Liver (tissue), 8 donors: ENCODE measurements at regions not wholly inside any gene's neighbourhood (a gene's known extent, or its start where the extent isn't known, plus 50 kb on each side); places are given as distances from the start of the nearest gene placed in this dataset.
A peak's percentile ranks its signal among the peaks of the same experiment; 100 is the strongest.

Experiments used
- DNase-seq: peaks from one replicate; pipeline ENCODE4 v3.0.0-alpha.2; 2017; ENCODE audit warnings: low spot score
- H3K27ac ChIP-seq, 2 donors: one replicate each; pipeline ENCODE4 v1.7.0; 2013; ENCODE audit warnings: inconsistent platforms in 2 of 2, low read length in 2 of 2, control low read depth in 1 of 2, low read depth in 1 of 2, mild to moderate bottlenecking in 1 of 2
- H3K27me3 ChIP-seq, 4 donors: one replicate each; pipeline versions ENCODE4 v1.6.1 to v1.7.0; 2013; ENCODE audit warnings: low read length in 3 of 4, inconsistent platforms in 1 of 4, mild to moderate bottlenecking in 1 of 4, moderate library complexity in 1 of 4; ENCODE audit not compliant: control insufficient read depth in 4 of 4, insufficient read depth in 4 of 4
- H3K36me3 ChIP-seq, 4 donors: one replicate each; pipeline versions ENCODE4 v1.6.1 to v1.7.0; 2013; ENCODE audit warnings: low read length in 3 of 4, mild to moderate bottlenecking in 3 of 4, low read depth in 1 of 4, moderate library complexity in 1 of 4; ENCODE audit not compliant: control insufficient read depth in 4 of 4, insufficient read depth in 3 of 4
- H3K4me1 ChIP-seq, 4 donors: one replicate each; pipeline versions ENCODE4 v1.6.1 to v1.7.0; 2013; ENCODE audit warnings: low read length in 3 of 4, mild to moderate bottlenecking in 3 of 4, moderate library complexity in 1 of 4; ENCODE audit not compliant: control insufficient read depth in 4 of 4, insufficient read depth in 4 of 4
- H3K4me3 ChIP-seq, 3 donors: one replicate each; pipeline versions ENCODE4 v1.6.1 to v1.7.0; 2013; ENCODE audit warnings: low read length in 3 of 3, control low read depth in 1 of 3, low read depth in 1 of 3, mild to moderate bottlenecking in 1 of 3
- H3K9ac ChIP-seq, 2 donors: one replicate each; pipeline ENCODE4 v1.7.0; 2013; ENCODE audit warnings: low read length in 2 of 2, mild to moderate bottlenecking in 2 of 2, moderate library complexity in 2 of 2, control low read depth in 1 of 2, low read depth in 1 of 2
- H3K9me3 ChIP-seq, 4 donors: one replicate each; pipeline versions ENCODE4 v1.6.1 to v1.7.0; 2013; ENCODE audit warnings: low read length in 3 of 4; ENCODE audit not compliant: control insufficient read depth in 4 of 4
- EGR1 ChIP-seq, 2 donors: IDR thresholded peaks; 2 replicates each; pipeline ENCODE4 v1.6.1; 2016 to 2018; ENCODE audit warnings: antibody characterized with exemption in 2 of 2, low read depth in 2 of 2
- FOXA1 ChIP-seq: IDR thresholded peaks from 2 replicates; pipeline ENCODE4 v1.6.1; 2016; ENCODE audit warnings: antibody characterized with exemption
- FOXA2 ChIP-seq: IDR thresholded peaks from 2 replicates; pipeline ENCODE4 v1.6.1; 2016; ENCODE audit warnings: antibody characterized with exemption
- GABPA ChIP-seq, 2 donors: IDR thresholded peaks in 1 of 2; conservative IDR thresholded peaks in 1 of 2; 2 replicates each; pipeline ENCODE4 v1.6.1; 2016; ENCODE audit warnings: antibody characterized with exemption in 2 of 2, mild to moderate bottlenecking in 1 of 2, moderate library complexity in 1 of 2
- HNF4A ChIP-seq, 2 donors: conservative IDR thresholded peaks; 2 replicates each; pipeline ENCODE4 v1.6.1; 2016; ENCODE audit warnings: antibody characterized with exemption in 2 of 2, mild to moderate bottlenecking in 2 of 2
- HNF4G ChIP-seq: IDR thresholded peaks from 2 replicates; pipeline ENCODE4 v1.6.1; 2016; ENCODE audit warnings: antibody characterized with exemption
- JUND ChIP-seq, 2 donors: IDR thresholded peaks; 2 replicates each; pipeline ENCODE4 v1.6.1; 2016; ENCODE audit warnings: antibody characterized with exemption in 2 of 2
- NR2F2 ChIP-seq: IDR thresholded peaks from 2 replicates; pipeline ENCODE4 v1.6.1; 2016; ENCODE audit warnings: antibody characterized with exemption
- RAD21 ChIP-seq, 2 donors: IDR thresholded peaks; 2 replicates each; pipeline ENCODE4 v1.6.1; 2016; ENCODE audit warnings: antibody characterized with exemption in 2 of 2, mild to moderate bottlenecking in 2 of 2
- RXRA ChIP-seq, 2 donors: IDR thresholded peaks; 2 replicates each; pipeline ENCODE4 v1.6.1; 2017 to 2018; ENCODE audit warnings: antibody characterized with exemption in 2 of 2, mild to moderate bottlenecking in 1 of 2
- SP1 ChIP-seq: IDR thresholded peaks from 2 replicates; pipeline ENCODE4 v1.6.1; 2018; ENCODE audit warnings: antibody characterized with exemption, mild to moderate bottlenecking
- TAF1 ChIP-seq: conservative IDR thresholded peaks from 2 replicates; pipeline ENCODE4 v1.6.1; 2016; ENCODE audit warnings: antibody characterized with exemption, mild to moderate bottlenecking
- YY1 ChIP-seq: IDR thresholded peaks from 2 replicates; pipeline ENCODE4 v1.6.1; 2016; ENCODE audit warnings: antibody characterized with exemption, mild to moderate bottlenecking
- WGBS: extraction: QIAGEN DNeasy Blood & Tissue Kit; methylation state at CpG from one replicate; pipeline ENCODE4 v1.1.7; 2013; 5-methylcytosine and 5-hydroxymethylcytosine counted together
- TF ChIP-seq, protein P1 (sequence below): IDR thresholded peaks from 2 replicates; pipeline ENCODE4 v1.6.1; 2016; ENCODE audit warnings: antibody characterized with exemption
- TF ChIP-seq, protein P2 (sequence below): IDR thresholded peaks from 2 replicates; pipeline ENCODE4 v1.6.1; 2016; ENCODE audit warnings: antibody characterized with exemption
- TF ChIP-seq, protein P3 (sequence below): fragments of 150-350 bp; IDR thresholded peaks from 2 replicates; pipeline ENCODE4 v1.5.1; 2017; ENCODE audit warnings: improper control_type of control experiment, low read depth, low read length; ENCODE audit not compliant: missing input control
- TF ChIP-seq, protein P4 (sequence below): IDR thresholded peaks from 2 replicates; pipeline ENCODE4 v1.6.1; 2016; ENCODE audit warnings: antibody characterized with exemption, mild to moderate bottlenecking
- TF ChIP-seq, protein P5 (sequence below): IDR thresholded peaks from 2 replicates; pipeline ENCODE4 v1.6.1; 2016; ENCODE audit warnings: antibody characterized with exemption
- donor health status: healthy.
- donor health status: healthy.
- donor health status: healthy.
- donor health status: healthy.
- donor health status: healthy.

DNA sequence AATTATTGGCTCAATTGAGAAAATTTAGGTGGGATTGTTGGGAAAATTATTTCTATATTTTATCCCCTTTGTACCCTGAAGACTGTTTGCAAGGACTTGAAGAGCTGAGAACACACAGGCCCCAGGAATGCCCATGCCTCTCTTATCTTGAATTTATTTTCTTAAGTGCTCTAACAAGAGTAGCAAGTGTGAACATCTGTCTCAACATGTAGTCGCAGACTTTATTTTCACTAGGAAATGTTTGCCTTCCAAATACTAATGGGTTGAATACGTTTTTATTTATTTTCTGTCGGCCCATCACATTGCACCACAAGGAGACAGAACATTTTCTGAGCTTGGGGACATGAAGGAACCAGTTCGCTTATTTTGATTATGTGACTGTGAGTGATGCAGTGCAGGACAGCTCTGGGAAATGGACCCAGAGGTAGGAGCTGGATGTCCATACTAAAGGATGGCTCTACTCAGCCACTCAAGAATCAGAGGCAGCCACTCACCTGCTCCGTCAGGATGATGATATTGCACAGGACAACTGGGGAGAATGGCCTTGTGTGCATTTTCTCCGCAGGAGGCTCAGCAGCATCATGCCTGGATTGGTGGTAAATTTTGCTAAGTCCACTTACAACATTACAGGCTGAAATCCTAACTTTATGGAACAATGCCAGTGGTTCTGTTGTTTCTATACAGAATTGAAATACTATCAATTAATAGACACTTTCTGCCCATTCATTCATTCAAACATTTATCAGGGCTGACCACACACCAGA is 332.7 kb downstream of the FGFR2 start:
- 83% methylated on average over 6 of the region's 6 CpGs for WGBS
- Histone ChIP-seq H3K27ac (no peak overlapping the region), H3K9ac (no peak overlapping the region), H3K27me3 (no peaks in the 10 kb centered on the region), H3K4me3 (no peak overlapping the region), H3K9me3 (no peaks in the 10 kb centered on the region), H3K4me1 (peaks cover 0 to 15% (median 2%) of the 10 kb centered on the region in 4 donors), H3K36me3 (peaks cover 0 to 1% (median 0%) of the 10 kb centered on the region in 4 donors)
- DNase-seq, result no peak
- TF ChIP-seq HNF4A (conservative IDR thresholded peaks at IDR 0.05) (no peak), FOXA1 (no peak), TAF1 (no peak)

DNA sequence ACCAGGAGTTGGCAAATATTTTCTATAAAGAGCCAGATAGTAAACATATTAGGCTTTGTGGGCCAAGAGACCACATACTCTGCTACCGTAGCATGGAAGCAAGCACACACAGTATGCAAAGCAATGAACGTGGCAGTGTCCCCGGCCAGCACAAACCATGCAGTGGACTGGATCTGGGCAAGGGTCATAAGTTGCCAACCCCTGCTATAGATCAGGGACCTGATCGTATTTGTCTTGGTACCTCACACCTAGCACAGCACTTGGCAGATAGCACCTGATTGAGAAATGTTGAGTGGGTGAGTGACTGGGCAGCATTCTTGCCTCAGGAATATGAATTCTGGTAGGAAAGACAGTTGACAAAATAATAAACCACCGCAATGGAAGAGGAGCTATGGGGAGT is 331.9 kb downstream of the FGFR2 start:
- H3K9ac ChIP-seq, result no peak overlapping the region
- DNase-seq, result no peak
- no peak overlapping the region for H3K4me3 ChIP-seq
- H3K9me3 ChIP-seq, result no peaks in the 10 kb centered on the region
- H3K4me1 ChIP-seq, result peaks cover 0 to 15% (median 2%) of the 10 kb centered on the region in 4 donors
- no peaks in the 10 kb centered on the region for H3K27me3 ChIP-seq
- peaks cover 0 to 1% (median 0%) of the 10 kb centered on the region in 4 donors for H3K36me3 ChIP-seq
- H3K27ac ChIP-seq, result no peak overlapping the region
- 38% methylated on average over 5 of the region's 5 CpGs for WGBS
- TF ChIP-seq SP1, result peak; percentile 24
- TF ChIP-seq YY1, result peak; percentile 70
- TF ChIP-seq, protein P1, sequence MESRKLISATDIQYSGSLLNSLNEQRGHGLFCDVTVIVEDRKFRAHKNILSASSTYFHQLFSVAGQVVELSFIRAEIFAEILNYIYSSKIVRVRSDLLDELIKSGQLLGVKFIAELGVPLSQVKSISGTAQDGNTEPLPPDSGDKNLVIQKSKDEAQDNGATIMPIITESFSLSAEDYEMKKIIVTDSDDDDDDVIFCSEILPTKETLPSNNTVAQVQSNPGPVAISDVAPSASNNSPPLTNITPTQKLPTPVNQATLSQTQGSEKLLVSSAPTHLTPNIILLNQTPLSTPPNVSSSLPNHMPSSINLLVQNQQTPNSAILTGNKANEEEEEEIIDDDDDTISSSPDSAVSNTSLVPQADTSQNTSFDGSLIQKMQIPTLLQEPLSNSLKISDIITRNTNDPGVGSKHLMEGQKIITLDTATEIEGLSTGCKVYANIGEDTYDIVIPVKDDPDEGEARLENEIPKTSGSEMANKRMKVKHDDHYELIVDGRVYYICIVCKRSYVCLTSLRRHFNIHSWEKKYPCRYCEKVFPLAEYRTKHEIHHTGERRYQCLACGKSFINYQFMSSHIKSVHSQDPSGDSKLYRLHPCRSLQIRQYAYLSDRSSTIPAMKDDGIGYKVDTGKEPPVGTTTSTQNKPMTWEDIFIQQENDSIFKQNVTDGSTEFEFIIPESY, result peak; percentile 65
- TF ChIP-seq HNF4A (conservative IDR thresholded peaks at IDR 0.05), result peak; percentile 82 to 92
- peak; percentile 45 for TF ChIP-seq FOXA2
- no peak for TF ChIP-seq NR2F2
- peak in 1 of 2 donors; percentile 64 for TF ChIP-seq JUND (IDR thresholded peaks at IDR 0.05)
- TF ChIP-seq RAD21 (IDR thresholded peaks at IDR 0.05), result peak; percentile 56 to 57
- TF ChIP-seq, protein P2, sequence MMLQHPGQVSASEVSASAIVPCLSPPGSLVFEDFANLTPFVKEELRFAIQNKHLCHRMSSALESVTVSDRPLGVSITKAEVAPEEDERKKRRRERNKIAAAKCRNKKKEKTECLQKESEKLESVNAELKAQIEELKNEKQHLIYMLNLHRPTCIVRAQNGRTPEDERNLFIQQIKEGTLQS, result no peak
- peak; percentile 49 to 86 for TF ChIP-seq RXRA (IDR thresholded peaks at IDR 0.05)
- no peak for TF ChIP-seq TAF1
- TF ChIP-seq FOXA1, result peak; percentile 33
- TF ChIP-seq GABPA (IDR thresholded peaks at IDR 0.05 in 1 of 2, conservative IDR thresholded peaks at IDR 0.05 in 1 of 2), result no peak
- TF ChIP-seq, protein P3, sequence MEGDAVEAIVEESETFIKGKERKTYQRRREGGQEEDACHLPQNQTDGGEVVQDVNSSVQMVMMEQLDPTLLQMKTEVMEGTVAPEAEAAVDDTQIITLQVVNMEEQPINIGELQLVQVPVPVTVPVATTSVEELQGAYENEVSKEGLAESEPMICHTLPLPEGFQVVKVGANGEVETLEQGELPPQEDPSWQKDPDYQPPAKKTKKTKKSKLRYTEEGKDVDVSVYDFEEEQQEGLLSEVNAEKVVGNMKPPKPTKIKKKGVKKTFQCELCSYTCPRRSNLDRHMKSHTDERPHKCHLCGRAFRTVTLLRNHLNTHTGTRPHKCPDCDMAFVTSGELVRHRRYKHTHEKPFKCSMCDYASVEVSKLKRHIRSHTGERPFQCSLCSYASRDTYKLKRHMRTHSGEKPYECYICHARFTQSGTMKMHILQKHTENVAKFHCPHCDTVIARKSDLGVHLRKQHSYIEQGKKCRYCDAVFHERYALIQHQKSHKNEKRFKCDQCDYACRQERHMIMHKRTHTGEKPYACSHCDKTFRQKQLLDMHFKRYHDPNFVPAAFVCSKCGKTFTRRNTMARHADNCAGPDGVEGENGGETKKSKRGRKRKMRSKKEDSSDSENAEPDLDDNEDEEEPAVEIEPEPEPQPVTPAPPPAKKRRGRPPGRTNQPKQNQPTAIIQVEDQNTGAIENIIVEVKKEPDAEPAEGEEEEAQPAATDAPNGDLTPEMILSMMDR, result no peak
- TF ChIP-seq EGR1 (IDR thresholded peaks at IDR 0.05; ENCODE audit: low read depth in 2 of 2), result no peak
- peak; percentile 25 for TF ChIP-seq HNF4G
- TF ChIP-seq, protein P4, sequence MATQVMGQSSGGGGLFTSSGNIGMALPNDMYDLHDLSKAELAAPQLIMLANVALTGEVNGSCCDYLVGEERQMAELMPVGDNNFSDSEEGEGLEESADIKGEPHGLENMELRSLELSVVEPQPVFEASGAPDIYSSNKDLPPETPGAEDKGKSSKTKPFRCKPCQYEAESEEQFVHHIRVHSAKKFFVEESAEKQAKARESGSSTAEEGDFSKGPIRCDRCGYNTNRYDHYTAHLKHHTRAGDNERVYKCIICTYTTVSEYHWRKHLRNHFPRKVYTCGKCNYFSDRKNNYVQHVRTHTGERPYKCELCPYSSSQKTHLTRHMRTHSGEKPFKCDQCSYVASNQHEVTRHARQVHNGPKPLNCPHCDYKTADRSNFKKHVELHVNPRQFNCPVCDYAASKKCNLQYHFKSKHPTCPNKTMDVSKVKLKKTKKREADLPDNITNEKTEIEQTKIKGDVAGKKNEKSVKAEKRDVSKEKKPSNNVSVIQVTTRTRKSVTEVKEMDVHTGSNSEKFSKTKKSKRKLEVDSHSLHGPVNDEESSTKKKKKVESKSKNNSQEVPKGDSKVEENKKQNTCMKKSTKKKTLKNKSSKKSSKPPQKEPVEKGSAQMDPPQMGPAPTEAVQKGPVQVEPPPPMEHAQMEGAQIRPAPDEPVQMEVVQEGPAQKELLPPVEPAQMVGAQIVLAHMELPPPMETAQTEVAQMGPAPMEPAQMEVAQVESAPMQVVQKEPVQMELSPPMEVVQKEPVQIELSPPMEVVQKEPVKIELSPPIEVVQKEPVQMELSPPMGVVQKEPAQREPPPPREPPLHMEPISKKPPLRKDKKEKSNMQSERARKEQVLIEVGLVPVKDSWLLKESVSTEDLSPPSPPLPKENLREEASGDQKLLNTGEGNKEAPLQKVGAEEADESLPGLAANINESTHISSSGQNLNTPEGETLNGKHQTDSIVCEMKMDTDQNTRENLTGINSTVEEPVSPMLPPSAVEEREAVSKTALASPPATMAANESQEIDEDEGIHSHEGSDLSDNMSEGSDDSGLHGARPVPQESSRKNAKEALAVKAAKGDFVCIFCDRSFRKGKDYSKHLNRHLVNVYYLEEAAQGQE, result peak; percentile 17
- TF ChIP-seq, protein P5, sequence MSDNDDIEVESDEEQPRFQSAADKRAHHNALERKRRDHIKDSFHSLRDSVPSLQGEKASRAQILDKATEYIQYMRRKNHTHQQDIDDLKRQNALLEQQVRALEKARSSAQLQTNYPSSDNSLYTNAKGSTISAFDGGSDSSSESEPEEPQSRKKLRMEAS, result peak; percentile 66
